Retinal pigment epithelial cell (primary cell): ENCODE measurements at regions not wholly inside any gene's neighbourhood (a gene's known extent, or its start where the extent isn't known, plus 50 kb on each side); places are given as distances from the start of the nearest gene placed in this dataset.
A peak's percentile ranks its signal among the peaks of the same experiment; 100 is the strongest.

Experiments used
- DNase-seq: peaks from one replicate; pipeline ENCODE4 v3.0.0-alpha.2; 2010; ENCODE audit warnings: low read depth
- H3K4me3 ChIP-seq: 2 replicates; pipeline ENCODE4 v1.5.1; 2011; ENCODE audit warnings: mild to moderate bottlenecking, low read length, control low read depth, moderate library complexity
- TF ChIP-seq, protein P1 (sequence below): conservative IDR thresholded peaks from 2 replicates; pipeline ENCODE4 v1.5.1; 2011; ENCODE audit warnings: low read depth, low read length, control low read depth, inconsistent platforms

DNA sequence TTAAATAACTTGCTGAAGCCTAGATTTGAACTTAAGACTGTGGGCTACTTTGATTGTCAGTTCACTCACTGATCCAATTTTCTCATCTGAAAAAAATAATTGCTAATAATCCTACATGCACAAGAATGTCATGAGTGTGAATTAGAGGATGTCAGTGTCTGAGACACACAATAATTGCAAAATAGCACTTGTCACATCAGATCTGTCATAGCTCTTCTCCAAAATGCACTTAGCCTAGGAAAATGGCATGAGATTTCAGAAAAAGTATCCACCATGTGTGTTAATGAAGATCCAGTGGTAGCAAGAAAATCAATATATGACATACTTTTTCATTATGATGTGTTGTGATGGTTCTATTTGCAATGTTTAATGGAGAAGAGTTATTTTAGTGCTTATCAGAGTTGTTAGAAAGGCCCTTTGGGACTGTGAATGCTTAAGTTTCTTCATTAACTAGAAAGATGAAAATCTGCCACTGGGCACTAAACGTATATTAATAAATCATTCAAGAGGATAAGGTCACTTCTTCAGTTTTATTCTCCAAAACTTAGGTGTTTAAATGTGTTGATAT, 786.2 kb downstream of the C6orf118 start:
- DNase-seq = no peak
- no peak overlapping the region for H3K4me3 ChIP-seq
- TF ChIP-seq, protein P1, sequence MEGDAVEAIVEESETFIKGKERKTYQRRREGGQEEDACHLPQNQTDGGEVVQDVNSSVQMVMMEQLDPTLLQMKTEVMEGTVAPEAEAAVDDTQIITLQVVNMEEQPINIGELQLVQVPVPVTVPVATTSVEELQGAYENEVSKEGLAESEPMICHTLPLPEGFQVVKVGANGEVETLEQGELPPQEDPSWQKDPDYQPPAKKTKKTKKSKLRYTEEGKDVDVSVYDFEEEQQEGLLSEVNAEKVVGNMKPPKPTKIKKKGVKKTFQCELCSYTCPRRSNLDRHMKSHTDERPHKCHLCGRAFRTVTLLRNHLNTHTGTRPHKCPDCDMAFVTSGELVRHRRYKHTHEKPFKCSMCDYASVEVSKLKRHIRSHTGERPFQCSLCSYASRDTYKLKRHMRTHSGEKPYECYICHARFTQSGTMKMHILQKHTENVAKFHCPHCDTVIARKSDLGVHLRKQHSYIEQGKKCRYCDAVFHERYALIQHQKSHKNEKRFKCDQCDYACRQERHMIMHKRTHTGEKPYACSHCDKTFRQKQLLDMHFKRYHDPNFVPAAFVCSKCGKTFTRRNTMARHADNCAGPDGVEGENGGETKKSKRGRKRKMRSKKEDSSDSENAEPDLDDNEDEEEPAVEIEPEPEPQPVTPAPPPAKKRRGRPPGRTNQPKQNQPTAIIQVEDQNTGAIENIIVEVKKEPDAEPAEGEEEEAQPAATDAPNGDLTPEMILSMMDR = no peak

DNA sequence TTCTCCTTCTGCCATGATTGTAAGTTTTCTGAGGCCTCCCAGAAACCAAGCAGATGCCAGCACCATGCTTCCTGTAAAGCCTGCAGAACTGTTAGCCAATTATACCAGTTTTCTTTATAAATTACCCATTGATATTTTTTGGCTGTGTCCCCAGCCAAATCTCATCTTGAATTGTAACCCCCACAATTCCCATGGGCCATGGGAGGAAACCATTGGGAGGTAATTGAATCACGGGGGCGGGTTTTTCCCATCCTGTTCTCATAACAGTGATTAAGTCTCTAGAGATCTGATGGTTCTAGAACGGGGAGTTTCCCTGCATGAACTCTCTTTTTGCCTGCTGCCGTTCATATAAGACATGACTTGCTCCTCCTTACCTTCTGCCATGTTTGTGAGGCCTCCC, 788.5 kb downstream of the C6orf118 start:
- DNase-seq = no peak
- TF ChIP-seq, protein P1 = no peak

DNA sequence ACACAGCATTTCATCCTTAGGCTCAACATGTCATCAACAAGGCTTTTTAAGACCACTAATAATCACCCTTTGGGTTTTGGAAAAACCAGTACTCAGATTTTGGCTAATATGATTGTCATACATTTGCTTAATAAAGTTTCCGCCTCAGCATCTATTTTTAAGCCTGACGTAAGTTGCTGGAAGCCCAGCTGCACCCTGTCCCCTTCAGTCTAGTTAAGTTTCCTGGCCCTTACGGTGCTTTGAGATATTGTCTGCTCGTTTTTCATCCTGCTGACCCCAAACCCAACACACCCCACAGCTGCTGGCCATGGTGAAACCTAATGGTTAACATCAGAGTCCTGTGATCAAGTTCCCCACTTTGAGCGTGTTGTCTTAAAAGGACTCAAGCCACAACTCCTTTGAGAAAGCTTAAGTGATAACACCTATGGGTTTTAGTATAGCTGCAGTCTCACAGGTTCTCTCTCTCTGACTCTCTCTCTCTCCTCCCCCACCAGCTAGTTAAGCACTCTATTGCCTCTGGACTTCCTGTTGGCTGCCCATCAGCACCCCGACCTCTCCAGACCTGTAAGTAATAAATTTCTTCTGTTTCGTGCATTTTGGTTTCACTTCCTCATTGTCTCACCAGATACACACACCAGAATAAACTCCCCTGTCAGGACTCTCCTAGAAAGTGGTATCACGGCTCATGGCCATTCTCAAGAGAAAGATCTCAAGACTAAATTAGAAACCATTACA, 802.0 kb downstream of the C6orf118 start:
- TF ChIP-seq, protein P1 = no peak
- no peak overlapping the region for H3K4me3 ChIP-seq
- no peak for DNase-seq

More for the DNA sequence above, 788.5 kb downstream of the C6orf118 start:
- H3K4me3 ChIP-seq = no peak overlapping the region

DNA sequence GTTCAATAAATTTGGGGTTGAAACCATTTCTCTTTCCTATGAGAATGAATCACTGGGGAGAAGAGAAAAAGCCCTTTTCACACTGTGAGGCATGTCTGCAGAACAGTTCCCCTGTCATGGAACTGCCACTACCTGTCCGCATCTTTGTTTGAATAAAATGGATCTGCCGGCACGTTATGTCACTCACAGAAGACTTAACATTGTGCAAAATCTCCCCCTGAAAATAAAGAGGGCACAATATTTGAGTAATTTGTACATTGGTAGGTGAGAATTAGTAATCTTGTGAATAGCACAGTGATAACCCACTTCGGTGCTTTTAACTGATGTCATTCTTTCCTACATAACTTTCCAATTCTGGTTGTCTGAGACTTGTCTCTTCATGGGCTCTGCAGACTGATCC, 804.0 kb downstream of the C6orf118 start:
- TF ChIP-seq, protein P1 = no peak
- H3K4me3 ChIP-seq = no peak overlapping the region
- no peak for DNase-seq

DNA sequence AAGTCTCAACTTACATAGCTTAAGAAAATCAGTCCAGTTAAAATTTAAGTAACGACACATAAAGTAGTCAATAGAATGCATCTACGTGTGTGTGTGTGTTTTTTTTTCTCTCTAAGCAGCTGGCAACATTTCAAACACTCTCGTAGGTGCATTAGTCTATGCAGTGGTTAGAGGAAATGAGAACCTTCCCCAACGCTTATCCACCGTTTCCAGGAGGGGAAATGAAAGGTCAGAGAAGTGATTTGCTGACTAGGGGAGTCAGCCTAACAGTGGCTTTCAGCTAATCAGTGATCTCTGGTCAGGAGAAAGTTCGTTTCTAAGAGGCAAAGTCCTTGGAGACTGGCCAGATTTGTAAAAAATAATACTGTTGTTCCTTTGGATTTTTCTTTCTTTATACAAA, 806.6 kb downstream of the C6orf118 start:
- TF ChIP-seq, protein P1 = no peak
- no peak overlapping the region for H3K4me3 ChIP-seq
- peak; percentile 1 for DNase-seq

DNA sequence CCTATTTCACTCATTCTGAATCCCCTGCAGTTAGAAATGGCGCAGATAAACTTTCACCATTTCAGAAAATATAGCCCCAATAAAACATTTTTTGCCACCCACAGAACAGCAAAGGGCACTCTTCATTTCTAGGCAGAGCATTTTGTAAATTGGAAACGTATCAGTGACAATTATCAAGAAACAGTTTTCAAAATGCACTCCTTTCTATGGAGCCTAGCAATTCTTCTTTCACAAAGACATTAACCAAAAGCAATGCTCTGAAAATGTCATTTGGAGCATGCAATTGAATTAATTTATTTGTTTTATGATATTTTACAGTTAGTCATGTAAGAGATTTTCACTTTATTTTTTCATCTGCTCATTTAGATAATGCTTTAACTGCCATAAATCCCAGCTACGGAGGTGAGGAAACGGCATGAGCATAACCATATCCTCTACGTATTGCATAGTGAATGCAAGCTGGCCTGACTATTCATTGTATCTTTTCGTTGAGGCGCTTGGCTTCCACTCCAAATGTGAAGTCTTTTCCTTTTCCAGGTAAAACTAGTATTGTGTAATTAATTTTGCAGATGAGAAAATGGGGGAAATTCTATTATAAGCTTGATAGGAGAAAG, 813.4 kb downstream of the C6orf118 start:
- DNase-seq = no peak
- H3K4me3 ChIP-seq = no peak overlapping the region
- TF ChIP-seq, protein P1 = no peak
